NCI-H146 treated with DMSO at 0.1 percent for 48 hours (cell line): ENCODE measurements at regions not wholly inside any gene's neighbourhood (a gene's known extent, or its start where the extent isn't known, plus 50 kb on each side); places are given as distances from the start of the nearest gene placed in this dataset.

Experiments used
- DNase-seq: peaks from one replicate; lab custom pipeline; 2025; ENCODE audit not compliant: unreplicated experiment; lab: John Stamatoyannopoulos, UW

DNA sequence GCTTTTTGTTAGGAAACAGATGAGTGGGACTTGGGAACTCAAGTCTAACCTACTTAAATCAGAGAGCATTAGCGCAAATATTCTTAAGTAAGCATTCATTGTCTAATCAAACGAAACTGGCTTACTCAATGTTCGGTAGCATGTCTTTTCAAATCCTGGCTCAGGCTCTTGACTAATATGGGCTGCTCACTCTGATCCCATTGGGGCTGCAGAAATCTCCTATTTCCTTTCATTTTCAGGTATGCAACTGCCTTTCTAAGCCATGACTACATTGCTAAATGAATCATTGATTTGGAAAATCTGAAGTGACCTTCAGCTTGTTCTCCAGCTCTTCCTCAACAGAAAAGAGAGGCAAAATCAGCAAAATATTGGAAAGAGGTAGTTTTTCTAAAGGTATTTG, 2084.4 kb upstream of the PIK3C3 start:
- no peak for DNase-seq

DNA sequence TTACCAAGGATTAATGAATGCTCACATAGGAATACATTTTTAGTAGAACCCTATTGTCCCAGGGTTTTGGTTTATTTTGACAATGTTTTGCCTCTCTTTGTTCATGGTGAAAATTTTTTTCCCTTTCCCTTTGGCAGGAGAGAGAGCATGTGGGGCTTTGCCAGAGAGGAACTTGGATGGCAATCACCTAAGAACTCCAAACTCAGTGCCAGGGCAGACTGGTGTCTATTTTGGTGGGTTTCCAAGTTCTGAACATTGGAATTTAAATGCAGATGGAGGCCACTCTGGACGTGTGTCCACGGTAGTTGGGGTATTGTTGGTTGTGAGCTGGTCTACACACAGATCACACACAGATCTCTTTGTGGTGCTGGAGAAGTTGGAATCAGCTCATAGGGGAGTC, 2091.1 kb upstream of the PIK3C3 start:
- DNase-seq: no peak

- no peak for DNase-seq
Observed at GRCh38 chr18:39862341-39862740, 2092.7 kb upstream of the PIK3C3 start.

GRCh38 chr18:39854291-39854690, 2100.7 kb upstream of the PIK3C3 start:
- no peak for DNase-seq

- no peak for DNase-seq
Observed at GRCh38 chr18:39846265-39846664, 2108.8 kb upstream of the PIK3C3 start.

GRCh38 chr18:39845631-39846030, 2109.4 kb upstream of the PIK3C3 start:
- no peak for DNase-seq

- DNase-seq: no peak
Observed at GRCh38 chr18:39845106-39845505, 2109.9 kb upstream of the PIK3C3 start.

DNA sequence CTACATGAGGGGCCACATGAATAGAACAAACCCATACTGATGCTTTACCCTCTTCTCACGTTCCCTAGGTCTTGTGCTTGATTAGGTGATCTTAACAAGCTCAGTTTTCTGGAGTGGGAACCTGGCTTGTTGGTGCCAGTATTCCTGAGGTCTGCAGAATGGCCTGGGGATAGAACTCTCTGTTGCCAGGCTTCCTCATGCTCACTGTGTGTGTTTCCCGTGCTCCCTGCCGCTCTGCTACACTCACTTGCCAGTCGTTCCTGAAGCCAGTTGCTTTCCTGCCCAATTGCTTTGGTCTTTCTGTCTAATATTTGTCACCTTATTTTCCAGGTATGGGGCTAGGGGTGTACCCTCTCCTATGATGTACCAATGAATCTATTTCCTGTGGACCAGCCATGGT, 2111.5 kb upstream of the PIK3C3 start:
- DNase-seq: no peak

GRCh38 chr18:39842366-39842914, 2112.6 kb upstream of the PIK3C3 start:
- peak; percentile 80 for DNase-seq

DNA sequence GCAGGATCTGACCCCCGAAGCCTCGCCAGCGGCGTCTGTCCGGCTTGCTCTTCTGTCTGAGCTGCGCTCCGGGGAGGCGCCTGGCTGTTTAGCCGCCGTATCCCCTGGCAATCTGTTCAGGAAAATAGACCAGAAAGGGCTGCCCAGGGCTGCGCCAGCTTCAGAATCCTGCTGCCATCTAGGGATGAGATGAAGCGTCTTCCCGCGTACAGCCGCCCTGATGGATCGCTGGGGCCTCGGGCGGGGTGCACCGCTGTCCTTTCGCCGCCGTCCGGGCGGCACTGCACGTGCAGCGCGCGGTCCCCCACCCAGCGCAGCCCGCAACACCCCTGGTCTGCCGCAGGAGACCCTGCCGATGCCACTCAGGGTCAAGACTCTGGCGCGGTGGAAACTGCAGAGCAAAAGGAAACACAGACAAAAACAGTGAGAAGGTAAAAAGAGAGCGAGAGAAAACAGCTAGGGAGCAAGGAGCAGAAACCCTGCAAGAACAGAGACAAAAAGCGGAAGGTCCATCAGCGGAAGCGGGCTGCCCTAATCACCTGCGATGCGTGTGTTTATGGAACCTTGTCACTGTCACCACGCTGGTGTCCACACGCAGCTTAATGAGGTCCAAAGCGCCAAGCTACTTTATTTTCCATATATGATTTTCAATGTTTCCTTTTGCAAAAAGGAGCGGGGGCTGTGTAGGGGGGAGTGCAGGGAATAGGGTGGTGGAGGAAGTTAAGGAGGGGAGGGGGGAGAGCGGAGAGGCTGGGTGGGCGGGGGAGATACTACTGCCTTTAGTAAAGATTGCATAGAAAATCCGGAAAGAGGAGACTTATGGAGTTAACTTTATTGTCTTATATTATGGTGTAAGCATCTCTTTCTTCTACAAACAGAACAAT, 2113.3 kb upstream of the PIK3C3 start:
- DNase-seq: peak; percentile 98

- DNase-seq: no peak
Observed at GRCh38 chr18:39840856-39841481, 2114.1 kb upstream of the PIK3C3 start.

DNA sequence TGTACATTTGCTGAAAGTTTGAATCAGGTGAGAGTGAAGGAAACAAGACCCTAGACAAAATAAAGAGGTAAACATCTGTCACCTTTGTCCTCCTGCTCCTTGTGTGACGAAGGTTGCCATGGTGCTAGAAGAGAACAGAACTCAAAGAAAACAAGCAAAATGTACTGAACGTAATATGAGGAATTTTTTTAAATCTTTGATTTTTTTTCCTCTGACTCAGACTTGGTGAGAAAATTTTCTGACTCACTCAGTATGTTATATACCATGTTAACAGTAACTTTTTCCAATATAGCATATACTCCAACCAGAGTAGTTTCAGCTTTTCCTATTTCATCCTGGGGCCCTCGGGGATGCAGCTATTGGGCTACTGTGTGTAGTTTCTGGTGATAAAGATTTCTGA, 2114.6 kb upstream of the PIK3C3 start:
- DNase-seq: no peak

DNA sequence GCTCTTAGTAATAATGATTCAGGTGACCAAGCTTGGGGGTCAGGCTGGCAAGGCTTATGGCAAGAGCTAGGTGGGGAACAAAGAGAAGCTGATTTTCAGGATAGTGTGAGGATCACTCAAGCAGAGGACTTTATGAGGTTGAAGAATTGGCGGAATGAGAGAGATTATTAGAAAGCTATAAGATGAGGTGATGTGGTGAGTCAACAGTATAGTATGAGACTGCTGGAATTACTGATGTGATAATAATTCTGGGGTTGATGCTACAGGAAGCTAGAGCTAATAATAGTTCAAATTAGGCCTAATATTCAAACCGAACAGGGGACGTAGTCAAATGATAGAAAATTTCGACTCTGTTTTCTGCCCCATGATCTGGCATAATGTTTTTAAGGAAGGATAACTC, 2115.3 kb upstream of the PIK3C3 start:
- DNase-seq: no peak

DNA sequence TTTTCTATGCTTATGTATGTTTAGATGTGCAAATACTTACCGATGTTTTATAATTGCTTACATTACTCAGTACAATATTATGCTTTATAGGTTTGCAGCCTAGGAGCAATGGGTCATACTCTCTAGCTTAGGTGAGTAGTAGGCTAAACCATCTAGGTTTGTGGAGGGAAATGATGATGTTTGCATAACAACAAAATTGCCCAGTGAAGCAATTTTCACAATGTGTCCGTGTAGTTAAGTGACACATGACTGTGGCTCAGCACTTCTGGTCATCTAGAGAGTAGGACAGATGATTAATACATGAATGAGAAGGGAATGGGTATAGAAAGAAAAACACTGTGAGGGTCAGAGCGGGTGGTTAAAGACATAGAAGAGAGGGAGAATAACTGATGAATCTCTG, 2116.2 kb upstream of the PIK3C3 start:
- DNase-seq: no peak

DNA sequence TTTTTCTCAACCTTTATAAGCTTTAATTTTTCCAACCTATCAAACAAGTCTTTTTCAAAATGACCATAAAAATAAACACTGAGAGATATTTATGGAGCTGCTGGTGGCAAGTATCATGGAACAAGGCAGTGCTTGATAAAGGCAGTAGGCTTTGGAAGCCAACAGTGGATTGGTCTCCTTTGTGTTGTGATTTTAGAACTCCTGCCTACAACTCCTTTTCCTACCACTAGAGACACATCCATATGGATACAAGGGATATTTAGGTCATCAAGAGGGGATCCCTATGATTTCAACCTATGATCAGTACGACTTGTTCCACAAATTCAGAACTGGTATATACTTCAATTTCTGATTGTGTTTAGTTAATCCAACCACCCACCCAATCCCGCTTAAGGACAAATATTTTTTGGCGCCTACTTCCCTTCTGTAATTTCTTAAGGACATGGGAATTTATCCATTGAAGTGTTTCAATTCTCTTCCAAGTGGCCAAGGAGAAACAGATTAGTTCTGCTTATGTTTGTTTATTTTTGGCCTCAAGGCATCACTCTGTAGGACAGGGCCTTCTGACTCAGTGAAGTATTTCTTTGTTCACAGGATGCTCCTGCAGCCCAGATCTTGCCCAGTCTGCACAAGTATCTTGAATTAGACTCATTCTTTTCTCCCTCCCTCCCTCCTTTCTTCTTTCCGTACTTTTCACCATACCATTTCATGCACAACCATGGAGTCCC, 2119.6 kb upstream of the PIK3C3 start:
- no peak for DNase-seq

GRCh38 chr18:39834636-39835035, 2120.4 kb upstream of the PIK3C3 start:
- no peak for DNase-seq

- peak; percentile 23 for DNase-seq
Observed at GRCh38 chr18:39825485-39826150, 2129.4 kb upstream of the PIK3C3 start.

- no peak for DNase-seq
Observed at GRCh38 chr18:39806525-39806924, 2148.5 kb upstream of the PIK3C3 start.

GRCh38 chr18:39805218-39805617, 2149.8 kb upstream of the PIK3C3 start:
- DNase-seq: no peak

- no peak for DNase-seq
Observed at GRCh38 chr18:39802648-39803229, 2152.3 kb upstream of the PIK3C3 start.

DNA sequence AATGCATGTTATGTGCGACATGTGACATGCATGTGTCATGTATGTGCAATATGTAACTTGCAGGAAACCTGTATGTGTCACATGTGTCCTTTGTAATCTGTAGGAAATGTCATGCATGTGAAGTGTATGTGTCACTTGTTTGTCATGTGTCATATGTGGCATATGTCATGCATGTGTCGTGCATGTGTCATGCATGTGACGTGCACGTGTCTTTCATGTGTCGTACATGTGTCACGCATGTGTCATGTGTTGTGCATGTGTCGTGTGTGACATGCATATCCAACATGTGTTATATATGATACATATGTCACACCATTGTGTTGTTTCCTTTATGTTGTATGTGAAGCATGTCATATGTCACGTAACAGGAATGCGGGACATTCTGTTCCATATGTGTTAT, 2153.2 kb upstream of the PIK3C3 start:
- no peak for DNase-seq
